ENCODE measurements at regions not wholly inside any gene's neighbourhood (a gene's known extent, or its start where the extent isn't known, plus 50 kb on each side); places are given as distances from the start of the nearest gene placed in this dataset.

DNA sequence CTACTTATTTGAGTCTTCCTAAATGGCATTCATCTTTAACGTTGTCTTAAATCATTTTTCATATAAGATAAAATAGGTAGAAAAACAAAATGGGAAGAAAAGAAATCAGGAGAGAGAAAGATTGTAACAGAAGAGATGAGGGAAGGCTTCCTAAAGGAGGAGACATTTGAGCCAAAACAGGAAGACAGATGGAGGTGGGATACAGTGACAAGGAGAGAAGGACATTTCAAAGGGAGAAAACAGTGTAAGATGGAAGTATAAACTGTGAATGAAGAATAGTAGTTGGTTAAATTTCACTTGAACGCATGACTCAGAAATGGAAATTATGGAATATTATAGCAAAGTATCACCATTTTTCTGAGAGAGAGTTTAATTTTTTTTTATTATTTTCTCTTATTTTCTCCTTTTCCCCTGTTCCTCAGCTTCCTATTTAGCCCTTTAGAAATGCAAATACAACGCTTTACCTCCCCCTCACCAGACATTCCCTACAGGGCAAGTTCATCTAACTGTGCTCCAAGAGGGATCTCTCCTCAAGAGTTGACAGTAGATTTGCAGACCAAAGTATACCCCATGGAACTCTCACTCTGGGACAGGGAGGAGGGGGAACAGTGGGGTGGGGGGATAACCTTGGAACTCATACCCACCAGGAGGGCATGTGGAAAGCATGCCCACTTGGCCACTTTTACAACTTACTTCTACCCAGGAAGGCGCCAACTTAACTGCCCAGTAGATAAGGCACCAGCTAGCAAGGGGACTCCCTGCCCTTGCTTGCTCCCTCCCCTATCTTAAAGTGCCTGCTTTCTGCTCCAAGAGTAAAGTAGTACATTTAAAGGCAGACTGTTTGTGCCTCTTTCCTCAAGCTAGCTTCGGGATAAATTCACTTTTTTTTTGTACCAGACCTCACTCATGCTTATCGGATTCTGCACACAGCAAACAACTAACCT, 304.7 kb upstream of the POU5F2 start:
- TF ChIP-seq, protein P1, sequence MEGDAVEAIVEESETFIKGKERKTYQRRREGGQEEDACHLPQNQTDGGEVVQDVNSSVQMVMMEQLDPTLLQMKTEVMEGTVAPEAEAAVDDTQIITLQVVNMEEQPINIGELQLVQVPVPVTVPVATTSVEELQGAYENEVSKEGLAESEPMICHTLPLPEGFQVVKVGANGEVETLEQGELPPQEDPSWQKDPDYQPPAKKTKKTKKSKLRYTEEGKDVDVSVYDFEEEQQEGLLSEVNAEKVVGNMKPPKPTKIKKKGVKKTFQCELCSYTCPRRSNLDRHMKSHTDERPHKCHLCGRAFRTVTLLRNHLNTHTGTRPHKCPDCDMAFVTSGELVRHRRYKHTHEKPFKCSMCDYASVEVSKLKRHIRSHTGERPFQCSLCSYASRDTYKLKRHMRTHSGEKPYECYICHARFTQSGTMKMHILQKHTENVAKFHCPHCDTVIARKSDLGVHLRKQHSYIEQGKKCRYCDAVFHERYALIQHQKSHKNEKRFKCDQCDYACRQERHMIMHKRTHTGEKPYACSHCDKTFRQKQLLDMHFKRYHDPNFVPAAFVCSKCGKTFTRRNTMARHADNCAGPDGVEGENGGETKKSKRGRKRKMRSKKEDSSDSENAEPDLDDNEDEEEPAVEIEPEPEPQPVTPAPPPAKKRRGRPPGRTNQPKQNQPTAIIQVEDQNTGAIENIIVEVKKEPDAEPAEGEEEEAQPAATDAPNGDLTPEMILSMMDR (IDR thresholded peaks at IDR 0.05; ENCODE audit: extremely low read depth in 1 of 2, insufficient read depth in 1 of 2, low read depth in 1 of 2, low read length in 2 of 2) = no peak
- TF ChIP-seq JUN (IDR thresholded peaks at IDR 0.05; ENCODE audit: borderline replicate concordance, insufficient read depth, insufficient read length, low read depth) (no peak), EZH2 (IDR thresholded peaks at IDR 0.05; ENCODE audit: borderline replicate concordance, low read depth, low read length, severe bottlenecking) (no peak), POLR2A (IDR thresholded peaks at IDR 0.05; ENCODE audit: low read depth, low read length) (no peak)
- TF ChIP-seq, protein P2, sequence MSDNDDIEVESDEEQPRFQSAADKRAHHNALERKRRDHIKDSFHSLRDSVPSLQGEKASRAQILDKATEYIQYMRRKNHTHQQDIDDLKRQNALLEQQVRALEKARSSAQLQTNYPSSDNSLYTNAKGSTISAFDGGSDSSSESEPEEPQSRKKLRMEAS (IDR thresholded peaks at IDR 0.05; ENCODE audit: insufficient read depth, insufficient read length) = no peak

Data from endothelial cell of umbilical vein (primary cell).